ENCODE measurements at regions not wholly inside any gene's neighbourhood (a gene's known extent, or its start where the extent isn't known, plus 50 kb on each side); places are given as distances from the start of the nearest gene placed in this dataset.

GRCh38 chr2:221142341-221142740 is 429.8 kb downstream of the EPHA4 start:
- Histone ChIP-seq H4K8ac (ENCODE audit: low read depth, low read length) (no peak overlapping the region), H3K9ac (ENCODE audit: low read length) (no peak overlapping the region), H3K4me1 (ENCODE audit: control insufficient read depth, low read depth, low read length) (no peaks in the 10 kb centered on the region), H2BK120ac (ENCODE audit: low read depth, low read length) (no peak overlapping the region), H3K18ac (ENCODE audit: low read length) (no peak overlapping the region), H4K5ac (ENCODE audit: low read length) (no peak overlapping the region), H3K79me2 (ENCODE audit: control insufficient read depth, insufficient read depth, low read length) (no peaks in the 10 kb centered on the region), H3K27ac (ENCODE audit: low read depth, low read length) (no peak overlapping the region), H3K4me3 (ENCODE audit: low read length) (no peak overlapping the region), H3K79me1 (ENCODE audit: low read length) (no peaks in the 10 kb centered on the region), H2AK5ac (ENCODE audit: low read length) (no peak overlapping the region), H3K4ac (ENCODE audit: low read depth, low read length) (no peak overlapping the region), H3K23ac (ENCODE audit: low read length) (no peak overlapping the region), H3K36me3 (ENCODE audit: control insufficient read depth, insufficient read depth, low read length) (no peaks in the 10 kb centered on the region), H2BK15ac (replicated peaks; ENCODE audit: low read depth) (no peak overlapping the region), H3K27me3 (ENCODE audit: insufficient read depth, low read length, poor library complexity) (no peaks in the 10 kb centered on the region), H3K56ac (ENCODE audit: low read length) (no peak overlapping the region), H2BK5ac (ENCODE audit: low read length) (no peak overlapping the region), H3K4me2 (ENCODE audit: low read length) (no peak overlapping the region)
- WGBS (ENCODE audit: extremely low coverage, insufficient coverage, low lambda C conversion rate) = no CpG with 5 or more reads among the region's 7 CpGs
- no peak for DNase-seq

- no peak for DNase-seq
- H2BK15ac ChIP-seq (replicated peaks; ENCODE audit: low read depth) = no peak overlapping the region
- no peaks in the 10 kb centered on the region for H3K27me3 ChIP-seq (ENCODE audit: insufficient read depth, low read length, poor library complexity)
- H3K23ac ChIP-seq (ENCODE audit: low read length) = no peak overlapping the region
- WGBS (ENCODE audit: extremely low coverage, insufficient coverage, low lambda C conversion rate) = no CpG with 5 or more reads among the region's 2 CpGs
- no peak overlapping the region for H3K4me3 ChIP-seq (ENCODE audit: low read length)
- no peak overlapping the region for H3K18ac ChIP-seq (ENCODE audit: low read length)
- H3K27ac ChIP-seq (ENCODE audit: low read depth, low read length) = no peak overlapping the region
- no peak overlapping the region for H2BK120ac ChIP-seq (ENCODE audit: low read depth, low read length)
- H3K4me1 ChIP-seq (ENCODE audit: control insufficient read depth, low read depth, low read length) = no peaks in the 10 kb centered on the region
- H2AK5ac ChIP-seq (ENCODE audit: low read length) = no peak overlapping the region
- no peak overlapping the region for H3K4me2 ChIP-seq (ENCODE audit: low read length)
- H3K9ac ChIP-seq (ENCODE audit: low read length) = no peak overlapping the region
- no peak overlapping the region for H4K5ac ChIP-seq (ENCODE audit: low read length)
- no peak overlapping the region for H3K56ac ChIP-seq (ENCODE audit: low read length)
- no peak overlapping the region for H3K4ac ChIP-seq (ENCODE audit: low read depth, low read length)
- no peaks in the 10 kb centered on the region for H3K36me3 ChIP-seq (ENCODE audit: control insufficient read depth, insufficient read depth, low read length)
- H2BK5ac ChIP-seq (ENCODE audit: low read length) = no peak overlapping the region
- no peaks in the 10 kb centered on the region for H3K79me2 ChIP-seq (ENCODE audit: control insufficient read depth, insufficient read depth, low read length)
- no peaks in the 10 kb centered on the region for H3K79me1 ChIP-seq (ENCODE audit: low read length)
- H4K8ac ChIP-seq (ENCODE audit: low read depth, low read length) = no peak overlapping the region
Observed at GRCh38 chr2:221143231-221143630, 428.9 kb downstream of the EPHA4 start.

- Histone ChIP-seq H4K5ac (ENCODE audit: low read length) (no peak overlapping the region), H3K23ac (ENCODE audit: low read length) (no peak overlapping the region), H4K8ac (ENCODE audit: low read depth, low read length) (no peak overlapping the region), H3K79me2 (ENCODE audit: control insufficient read depth, insufficient read depth, low read length) (no peaks in the 10 kb centered on the region), H3K18ac (ENCODE audit: low read length) (no peak overlapping the region), H3K4me2 (ENCODE audit: low read length) (no peak overlapping the region), H3K4me1 (ENCODE audit: control insufficient read depth, low read depth, low read length) (no peaks in the 10 kb centered on the region), H3K56ac (ENCODE audit: low read length) (no peak overlapping the region), H3K27me3 (ENCODE audit: insufficient read depth, low read length, poor library complexity) (no peaks in the 10 kb centered on the region), H3K79me1 (ENCODE audit: low read length) (no peaks in the 10 kb centered on the region), H2BK120ac (ENCODE audit: low read depth, low read length) (no peak overlapping the region), H3K27ac (ENCODE audit: low read depth, low read length) (no peak overlapping the region), H3K4ac (ENCODE audit: low read depth, low read length) (no peak overlapping the region), H3K36me3 (ENCODE audit: control insufficient read depth, insufficient read depth, low read length) (no peaks in the 10 kb centered on the region), H2AK5ac (ENCODE audit: low read length) (no peak overlapping the region), H3K9ac (ENCODE audit: low read length) (no peak overlapping the region), H2BK15ac (replicated peaks; ENCODE audit: low read depth) (no peak overlapping the region), H3K4me3 (ENCODE audit: low read length) (no peak overlapping the region), H2BK5ac (ENCODE audit: low read length) (no peak overlapping the region)
- no CpG with 5 or more reads among the region's 1 CpG for WGBS (ENCODE audit: extremely low coverage, insufficient coverage, low lambda C conversion rate)
- DNase-seq = no peak
Observed at GRCh38 chr2:221144909-221145308, 427.2 kb downstream of the EPHA4 start.

GRCh38 chr2:221145396-221145795 is 426.7 kb downstream of the EPHA4 start:
- Histone ChIP-seq H2BK5ac (ENCODE audit: low read length) (no peak overlapping the region), H3K79me2 (ENCODE audit: control insufficient read depth, insufficient read depth, low read length) (no peaks in the 10 kb centered on the region), H3K9ac (ENCODE audit: low read length) (no peak overlapping the region), H3K18ac (ENCODE audit: low read length) (no peak overlapping the region), H3K4me3 (ENCODE audit: low read length) (no peak overlapping the region), H4K5ac (ENCODE audit: low read length) (no peak overlapping the region), H4K8ac (ENCODE audit: low read depth, low read length) (no peak overlapping the region), H3K4ac (ENCODE audit: low read depth, low read length) (no peak overlapping the region), H3K56ac (ENCODE audit: low read length) (no peak overlapping the region), H3K23ac (ENCODE audit: low read length) (no peak overlapping the region), H3K36me3 (ENCODE audit: control insufficient read depth, insufficient read depth, low read length) (no peaks in the 10 kb centered on the region), H3K27me3 (ENCODE audit: insufficient read depth, low read length, poor library complexity) (no peaks in the 10 kb centered on the region), H2AK5ac (ENCODE audit: low read length) (no peak overlapping the region), H3K79me1 (ENCODE audit: low read length) (no peaks in the 10 kb centered on the region), H3K4me1 (ENCODE audit: control insufficient read depth, low read depth, low read length) (no peaks in the 10 kb centered on the region), H3K4me2 (ENCODE audit: low read length) (no peak overlapping the region), H2BK120ac (ENCODE audit: low read depth, low read length) (no peak overlapping the region), H3K27ac (ENCODE audit: low read depth, low read length) (no peak overlapping the region), H2BK15ac (replicated peaks; ENCODE audit: low read depth) (no peak overlapping the region)
- WGBS (ENCODE audit: extremely low coverage, insufficient coverage, low lambda C conversion rate) = no CpG with 5 or more reads among the region's 1 CpG
- no peak for DNase-seq

- no peaks in the 10 kb centered on the region for H3K79me2 ChIP-seq (ENCODE audit: control insufficient read depth, insufficient read depth, low read length)
- H3K4ac ChIP-seq (ENCODE audit: low read depth, low read length) = no peak overlapping the region
- peaks cover 1% of the 10 kb centered on the region for H3K4me1 ChIP-seq (ENCODE audit: control insufficient read depth, low read depth, low read length)
- no peak overlapping the region for H2BK15ac ChIP-seq (replicated peaks; ENCODE audit: low read depth)
- H3K36me3 ChIP-seq (ENCODE audit: control insufficient read depth, insufficient read depth, low read length) = no peaks in the 10 kb centered on the region
- no peak for DNase-seq
- no peak overlapping the region for H3K9ac ChIP-seq (ENCODE audit: low read length)
- H2AK5ac ChIP-seq (ENCODE audit: low read length) = no peak overlapping the region
- H3K27me3 ChIP-seq (ENCODE audit: insufficient read depth, low read length, poor library complexity) = no peaks in the 10 kb centered on the region
- H3K4me2 ChIP-seq (ENCODE audit: low read length) = no peak overlapping the region
- H3K27ac ChIP-seq (ENCODE audit: low read depth, low read length) = no peak overlapping the region
- no peak overlapping the region for H3K56ac ChIP-seq (ENCODE audit: low read length)
- H3K79me1 ChIP-seq (ENCODE audit: low read length) = no peaks in the 10 kb centered on the region
- H3K23ac ChIP-seq (ENCODE audit: low read length) = no peak overlapping the region
- whole genome bisulfite sequencing (ENCODE audit: extremely low coverage, insufficient coverage, low lambda C conversion rate) = no CpG with 5 or more reads among the region's 3 CpGs
- H2BK5ac ChIP-seq (ENCODE audit: low read length) = no peak overlapping the region
- no peak overlapping the region for H4K8ac ChIP-seq (ENCODE audit: low read depth, low read length)
- H2BK120ac ChIP-seq (ENCODE audit: low read depth, low read length) = no peak overlapping the region
- no peak overlapping the region for H3K4me3 ChIP-seq (ENCODE audit: low read length)
- H3K18ac ChIP-seq (ENCODE audit: low read length) = no peak overlapping the region
- no peak overlapping the region for H4K5ac ChIP-seq (ENCODE audit: low read length)
Observed at GRCh38 chr2:221153226-221153625, 418.9 kb downstream of the EPHA4 start.

GRCh38 chr2:221154176-221154575 is 417.9 kb downstream of the EPHA4 start:
- no peak overlapping the region for H3K56ac ChIP-seq (ENCODE audit: low read length)
- no peak overlapping the region for H3K4me2 ChIP-seq (ENCODE audit: low read length)
- no peaks in the 10 kb centered on the region for H3K27me3 ChIP-seq (ENCODE audit: insufficient read depth, low read length, poor library complexity)
- H2BK15ac ChIP-seq (replicated peaks; ENCODE audit: low read depth) = no peak overlapping the region
- H3K4me1 ChIP-seq (ENCODE audit: control insufficient read depth, low read depth, low read length) = peaks cover 1% of the 10 kb centered on the region
- no peak overlapping the region for H2AK5ac ChIP-seq (ENCODE audit: low read length)
- H4K5ac ChIP-seq (ENCODE audit: low read length) = no peak overlapping the region
- no peak overlapping the region for H3K18ac ChIP-seq (ENCODE audit: low read length)
- H3K4me3 ChIP-seq (ENCODE audit: low read length) = no peak overlapping the region
- H3K36me3 ChIP-seq (ENCODE audit: control insufficient read depth, insufficient read depth, low read length) = no peaks in the 10 kb centered on the region
- H2BK5ac ChIP-seq (ENCODE audit: low read length) = no peak overlapping the region
- no peaks in the 10 kb centered on the region for H3K79me2 ChIP-seq (ENCODE audit: control insufficient read depth, insufficient read depth, low read length)
- WGBS (ENCODE audit: extremely low coverage, insufficient coverage, low lambda C conversion rate) = no CpG with 5 or more reads among the region's 7 CpGs
- no peak overlapping the region for H2BK120ac ChIP-seq (ENCODE audit: low read depth, low read length)
- H3K27ac ChIP-seq (ENCODE audit: low read depth, low read length) = no peak overlapping the region
- no peaks in the 10 kb centered on the region for H3K79me1 ChIP-seq (ENCODE audit: low read length)
- H3K9ac ChIP-seq (ENCODE audit: low read length) = no peak overlapping the region
- no peak overlapping the region for H4K8ac ChIP-seq (ENCODE audit: low read depth, low read length)
- H3K23ac ChIP-seq (ENCODE audit: low read length) = no peak overlapping the region
- no peak overlapping the region for H3K4ac ChIP-seq (ENCODE audit: low read depth, low read length)
- DNase-seq = no peak

Data from mesendoderm (in vitro differentiated cells).